GM23338 (cell line): ENCODE measurements at regions not wholly inside any gene's neighbourhood (a gene's known extent, or its start where the extent isn't known, plus 50 kb on each side); places are given as distances from the start of the nearest gene placed in this dataset.

ENCODE experiments used
- CTCF ChIP-seq, 2 experiments: fragments of 200-600 bp in 1 of 2; sonication (generic) in 1 of 2; conservative IDR thresholded peaks; 2 replicates each; pipeline versions ENCODE4 v1.5.1 to v1.6.1; 2016 to 2017; ENCODE audit warnings: antibody characterized with exemption in 2 of 2, low read depth in 2 of 2, mild to moderate bottlenecking in 2 of 2, moderate library complexity in 1 of 2
- POLR2AphosphoS5 ChIP-seq: IDR thresholded peaks from 2 replicates; pipeline ENCODE4 v1.6.1; 2016; ENCODE audit warnings: antibody characterized with exemption, low read depth

- no peak for TF ChIP-seq CTCF (conservative IDR thresholded peaks at IDR 0.05; ENCODE audit: low read depth in 2 of 2)
- no peak for TF ChIP-seq POLR2AphosphoS5
Observed at GRCh38 chr1:82903626-82904025, 1095.3 kb downstream of the TTLL7 start.
